ENCODE measurements at regions not wholly inside any gene's neighbourhood (a gene's known extent, or its start where the extent isn't known, plus 50 kb on each side); places are given as distances from the start of the nearest gene placed in this dataset.
A peak's percentile ranks its signal among the peaks of the same experiment; 100 is the strongest.

- Histone ChIP-seq H3K36me3 (ENCODE audit: insufficient read depth) (no peaks in the 10 kb centered on the region), H3K4me1 (ENCODE audit: low read depth, poor library complexity, severe bottlenecking) (no peaks in the 10 kb centered on the region), H3K9ac (no peak overlapping the region), H4K20me1 (ENCODE audit: insufficient read depth) (no peaks in the 10 kb centered on the region), H3K79me2 (ENCODE audit: insufficient read depth, low read depth) (no peaks in the 10 kb centered on the region), H2AFZ (ENCODE audit: low read depth) (no peak overlapping the region), H3K27me3 (ENCODE audit: insufficient read depth, low read depth) (no peaks in the 10 kb centered on the region), H3K4me3 (IDR thresholded peaks at IDR 0.05; ENCODE audit: insufficient read depth, low read depth, low read length) (no peak overlapping the region), H3K4me2 (no peak overlapping the region), H3K27ac (no peak overlapping the region)
- TF ChIP-seq CTCF (conservative IDR thresholded peaks at IDR 0.05; ENCODE audit: low read depth, low read length) = no peak
These were observed 60.5 kb upstream of the ARRDC4 start for GRCh38 chr15:97899981-97900380.

- no peaks in the 10 kb centered on the region for H3K79me2 ChIP-seq (ENCODE audit: insufficient read depth, low read depth)
- no peak overlapping the region for H3K27ac ChIP-seq
- no peak for TF ChIP-seq CTCF (conservative IDR thresholded peaks at IDR 0.05; ENCODE audit: low read depth, low read length)
- no peak overlapping the region for H3K4me3 ChIP-seq (IDR thresholded peaks at IDR 0.05; ENCODE audit: insufficient read depth, low read depth, low read length)
- H3K27me3 ChIP-seq (ENCODE audit: insufficient read depth, low read depth) = no peaks in the 10 kb centered on the region
- no peak overlapping the region for H3K9ac ChIP-seq
- no peak overlapping the region for H2AFZ ChIP-seq (ENCODE audit: low read depth)
- H3K36me3 ChIP-seq (ENCODE audit: insufficient read depth) = no peaks in the 10 kb centered on the region
- no peaks in the 10 kb centered on the region for H4K20me1 ChIP-seq (ENCODE audit: insufficient read depth)
- H3K4me1 ChIP-seq (ENCODE audit: low read depth, poor library complexity, severe bottlenecking) = no peaks in the 10 kb centered on the region
- no peak overlapping the region for H3K4me2 ChIP-seq
These were observed 58.2 kb upstream of the ARRDC4 start for GRCh38 chr15:97902140-97902780.

GRCh38 chr15:97903560-97903959 lies 56.9 kb upstream of the ARRDC4 start:
- Histone ChIP-seq H2AFZ (ENCODE audit: low read depth) (no peak overlapping the region), H3K4me3 (IDR thresholded peaks at IDR 0.05; ENCODE audit: insufficient read depth, low read depth, low read length) (no peak overlapping the region), H3K27me3 (ENCODE audit: insufficient read depth, low read depth) (no peaks in the 10 kb centered on the region), H3K9ac (no peak overlapping the region), H3K36me3 (ENCODE audit: insufficient read depth) (no peaks in the 10 kb centered on the region), H4K20me1 (ENCODE audit: insufficient read depth) (no peaks in the 10 kb centered on the region), H3K4me1 (ENCODE audit: low read depth, poor library complexity, severe bottlenecking) (no peaks in the 10 kb centered on the region), H3K79me2 (ENCODE audit: insufficient read depth, low read depth) (no peaks in the 10 kb centered on the region), H3K27ac (no peak overlapping the region), H3K4me2 (no peak overlapping the region)
- no peak for TF ChIP-seq CTCF (conservative IDR thresholded peaks at IDR 0.05; ENCODE audit: low read depth, low read length)

- no peaks in the 10 kb centered on the region for H4K20me1 ChIP-seq (ENCODE audit: insufficient read depth)
- no peaks in the 10 kb centered on the region for H3K27me3 ChIP-seq (ENCODE audit: insufficient read depth, low read depth)
- no peaks in the 10 kb centered on the region for H3K4me1 ChIP-seq (ENCODE audit: low read depth, poor library complexity, severe bottlenecking)
- H3K9ac ChIP-seq = no peak overlapping the region
- H3K36me3 ChIP-seq (ENCODE audit: insufficient read depth) = no peaks in the 10 kb centered on the region
- no peak overlapping the region for H3K27ac ChIP-seq
- no peaks in the 10 kb centered on the region for H3K79me2 ChIP-seq (ENCODE audit: insufficient read depth, low read depth)
- H2AFZ ChIP-seq (ENCODE audit: low read depth) = peak overlapping the region; percentile 53; the same call in 1 of the 2 replicates
- H3K4me2 ChIP-seq = no peak overlapping the region
- 0 out of 2 replicates have a peak, but pooled peaks have one; percentile 20 for TF ChIP-seq CTCF (conservative IDR thresholded peaks at IDR 0.05; ENCODE audit: low read depth, low read length)
- no peak overlapping the region for H3K4me3 ChIP-seq (IDR thresholded peaks at IDR 0.05; ENCODE audit: insufficient read depth, low read depth, low read length)
These were observed 56.4 kb upstream of the ARRDC4 start for GRCh38 chr15:97903971-97904572.

Data from KMS-11 (cell line).